ENCODE measurements at regions not wholly inside any gene's neighbourhood (a gene's known extent, or its start where the extent isn't known, plus 50 kb on each side); places are given as distances from the start of the nearest gene placed in this dataset.

- TF ChIP-seq, protein P1, sequence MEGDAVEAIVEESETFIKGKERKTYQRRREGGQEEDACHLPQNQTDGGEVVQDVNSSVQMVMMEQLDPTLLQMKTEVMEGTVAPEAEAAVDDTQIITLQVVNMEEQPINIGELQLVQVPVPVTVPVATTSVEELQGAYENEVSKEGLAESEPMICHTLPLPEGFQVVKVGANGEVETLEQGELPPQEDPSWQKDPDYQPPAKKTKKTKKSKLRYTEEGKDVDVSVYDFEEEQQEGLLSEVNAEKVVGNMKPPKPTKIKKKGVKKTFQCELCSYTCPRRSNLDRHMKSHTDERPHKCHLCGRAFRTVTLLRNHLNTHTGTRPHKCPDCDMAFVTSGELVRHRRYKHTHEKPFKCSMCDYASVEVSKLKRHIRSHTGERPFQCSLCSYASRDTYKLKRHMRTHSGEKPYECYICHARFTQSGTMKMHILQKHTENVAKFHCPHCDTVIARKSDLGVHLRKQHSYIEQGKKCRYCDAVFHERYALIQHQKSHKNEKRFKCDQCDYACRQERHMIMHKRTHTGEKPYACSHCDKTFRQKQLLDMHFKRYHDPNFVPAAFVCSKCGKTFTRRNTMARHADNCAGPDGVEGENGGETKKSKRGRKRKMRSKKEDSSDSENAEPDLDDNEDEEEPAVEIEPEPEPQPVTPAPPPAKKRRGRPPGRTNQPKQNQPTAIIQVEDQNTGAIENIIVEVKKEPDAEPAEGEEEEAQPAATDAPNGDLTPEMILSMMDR (conservative IDR thresholded peaks at IDR 0.05): no peak
- no peak overlapping the region for H2BK20ac ChIP-seq (ENCODE audit: low read depth, low read length, poor library complexity, severe bottlenecking)
- Mint-ChIP-seq H3K27me3 (ENCODE audit: low read depth) (no peaks in the 10 kb centered on the region), H3K27ac (no peak overlapping the region), H3K4me3 (no peak overlapping the region), H3K4me1 (peaks cover 0 to 3% of the 10 kb centered on the region in 2 experiments; a peak in 2 of 4 replicates), H3K9me3 (peaks cover 15 to 16% of the 10 kb centered on the region in 2 experiments), H3K36me3 (ENCODE audit: insufficient read depth in 1 of 3, low read depth in 3 of 3) (peaks cover 2 to 16% (median 7%) of the 10 kb centered on the region in 3 experiments; a peak in 5 of 7 replicates)
- no peak overlapping the region for H3T11ph ChIP-seq (ENCODE audit: low read length)
- no peak overlapping the region for H4K5ac ChIP-seq (ENCODE audit: insufficient read length, low read depth, low read length)
- H2BK15ac ChIP-seq (ENCODE audit: low read depth, low read length): no peak overlapping the region
- no peak overlapping the region for H2BK120ac ChIP-seq (ENCODE audit: low read depth, low read length, poor library complexity, severe bottlenecking)
- no peak overlapping the region for H2BK12ac ChIP-seq (ENCODE audit: insufficient read length, low read depth, low read length)
- no peaks in the 10 kb centered on the region for H3K79me2 ChIP-seq (ENCODE audit: insufficient read depth, low read length)
- no peaks in the 10 kb centered on the region for H3K79me1 ChIP-seq (ENCODE audit: insufficient read depth, low read depth, low read length, poor library complexity, severe bottlenecking)
- H3K4me1 ChIP-seq (ENCODE audit: insufficient read depth, low read length): no peaks in the 10 kb centered on the region
- no peak overlapping the region for H2AFZ ChIP-seq (ENCODE audit: low read length)
- peaks cover 5% of the 10 kb centered on the region for H3K9me3 ChIP-seq (ENCODE audit: control insufficient read depth, low read depth, low read length)
- no peak overlapping the region for H3K9ac ChIP-seq (ENCODE audit: extremely low read depth, insufficient read length, low read length)
- H4K91ac ChIP-seq (ENCODE audit: insufficient read length, low read depth, low read length): no peak overlapping the region
- H3K27me3 ChIP-seq (ENCODE audit: insufficient read depth, low read length): no peaks in the 10 kb centered on the region
- H3K4me2 ChIP-seq (ENCODE audit: insufficient read depth, insufficient read length, low read length): no peak overlapping the region
- no peak overlapping the region for H2BK5ac ChIP-seq (ENCODE audit: insufficient read length, low read length)
- H3K18ac ChIP-seq (ENCODE audit: insufficient read length, low read depth, low read length): no peak overlapping the region
- H3K4ac ChIP-seq (ENCODE audit: low read depth, low read length): no peak overlapping the region
- no peaks in the 10 kb centered on the region for H4K20me1 ChIP-seq (ENCODE audit: control insufficient read depth, insufficient read depth, insufficient read length)
- no peak overlapping the region for H3K23ac ChIP-seq (ENCODE audit: insufficient read length, low read depth, low read length)
- H4K8ac ChIP-seq (replicated peaks; ENCODE audit: insufficient read length, low read depth, low read length): no peak overlapping the region
- H3K14ac ChIP-seq (ENCODE audit: insufficient read depth, low read length): no peak overlapping the region
- no CpG with 5 or more reads among the region's 6 CpGs for WGBS (ENCODE audit: extremely low coverage, insufficient read length, low lambda C conversion rate)
- H3K23me2 ChIP-seq (ENCODE audit: insufficient read length, low read depth, low read length, poor library complexity, severe bottlenecking): no peaks in the 10 kb centered on the region
- no peak overlapping the region for H3K56ac ChIP-seq (ENCODE audit: insufficient read length, low read depth, low read length)
- no peak overlapping the region for H3K27ac ChIP-seq (ENCODE audit: insufficient read length, low read depth, low read length)
- no peak overlapping the region for H2AK5ac ChIP-seq (ENCODE audit: insufficient read length, low read length)
- no peak for DNase-seq
Measured at GRCh38 chr17:63019138-63019873, 53.3 kb downstream of the TANC2 start.
